ENCODE measurements at regions not wholly inside any gene's neighbourhood (a gene's known extent, or its start where the extent isn't known, plus 50 kb on each side); places are given as distances from the start of the nearest gene placed in this dataset.

GRCh38 chr6:88517737-88518136, 351.6 kb upstream of the CNR1 start:
- Histone ChIP-seq H3K4me3 (no peak overlapping the region), H3K27ac (no peak overlapping the region), H3K4me1 (ENCODE audit: insufficient read depth) (no peaks in the 10 kb centered on the region), H2AFZ (no peak overlapping the region), H4K20me1 (ENCODE audit: insufficient read depth, poor library complexity, severe bottlenecking) (no peaks in the 10 kb centered on the region), H3K79me2 (no peaks in the 10 kb centered on the region), H3K27me3 (no peaks in the 10 kb centered on the region), H3K36me3 (replicated peaks; ENCODE audit: insufficient read depth, low read depth) (no peaks in the 10 kb centered on the region), H3K9me2 (replicated peaks; ENCODE audit: insufficient read depth) (no peaks in the 10 kb centered on the region), H3K9me3 (ENCODE audit: low read depth) (no peaks in the 10 kb centered on the region), H3K4me2 (no peak overlapping the region)
- DNase-seq (ENCODE audit: low spot score), result no peak
- TF ChIP-seq EZH2phosphoT487 (IDR thresholded peaks at IDR 0.05; ENCODE audit: low read depth, severe bottlenecking, unreplicated experiment), result no peak
- 43% methylated on average over 3 of the region's 3 CpGs for WGBS (ENCODE audit: low lambda C conversion rate, missing lambda C conversion rate)

- H4K20me1 ChIP-seq (ENCODE audit: insufficient read depth, poor library complexity, severe bottlenecking), result no peaks in the 10 kb centered on the region
- no peaks in the 10 kb centered on the region for H3K79me2 ChIP-seq
- H2AFZ ChIP-seq, result no peak overlapping the region
- no peak overlapping the region for H3K27ac ChIP-seq
- no peaks in the 10 kb centered on the region for H3K27me3 ChIP-seq
- H3K4me2 ChIP-seq, result no peak overlapping the region
- no peaks in the 10 kb centered on the region for H3K4me1 ChIP-seq (ENCODE audit: insufficient read depth)
- whole genome bisulfite sequencing (ENCODE audit: low lambda C conversion rate, missing lambda C conversion rate), result 91% methylated on average over 4 of the region's 4 CpGs
- H3K36me3 ChIP-seq (replicated peaks; ENCODE audit: insufficient read depth, low read depth), result no peaks in the 10 kb centered on the region
- H3K9me2 ChIP-seq (replicated peaks; ENCODE audit: insufficient read depth), result no peaks in the 10 kb centered on the region
- TF ChIP-seq EZH2phosphoT487 (IDR thresholded peaks at IDR 0.05; ENCODE audit: low read depth, severe bottlenecking, unreplicated experiment) (no peak), EZH2 (IDR thresholded peaks at IDR 0.05; ENCODE audit: borderline replicate concordance) (no peak), CTCF (IDR thresholded peaks at IDR 0.05; ENCODE audit: poor library complexity) (no peak)
- H3K9me3 ChIP-seq (ENCODE audit: low read depth), result no peaks in the 10 kb centered on the region
- DNase-seq (ENCODE audit: low spot score), result no peak
- H3K4me3 ChIP-seq, result no peak overlapping the region
Measured at GRCh38 chr6:88513920-88514319, 347.8 kb upstream of the CNR1 start.

- Histone ChIP-seq H4K20me1 (ENCODE audit: insufficient read depth, poor library complexity, severe bottlenecking) (no peaks in the 10 kb centered on the region), H3K4me1 (ENCODE audit: insufficient read depth) (no peaks in the 10 kb centered on the region), H3K9me3 (ENCODE audit: low read depth) (no peaks in the 10 kb centered on the region), H3K4me3 (no peak overlapping the region), H3K79me2 (no peaks in the 10 kb centered on the region), H3K4me2 (no peak overlapping the region), H3K36me3 (replicated peaks; ENCODE audit: insufficient read depth, low read depth) (no peaks in the 10 kb centered on the region), H2AFZ (no peak overlapping the region), H3K9me2 (replicated peaks; ENCODE audit: insufficient read depth) (no peaks in the 10 kb centered on the region), H3K27me3 (no peaks in the 10 kb centered on the region), H3K27ac (no peak overlapping the region)
- TF ChIP-seq EZH2phosphoT487 (IDR thresholded peaks at IDR 0.05; ENCODE audit: low read depth, severe bottlenecking, unreplicated experiment) (no peak), CTCF (IDR thresholded peaks at IDR 0.05; ENCODE audit: poor library complexity) (no peak), EZH2 (IDR thresholded peaks at IDR 0.05; ENCODE audit: borderline replicate concordance) (no peak)
- DNase-seq (ENCODE audit: low spot score), result no peak
Measured at GRCh38 chr6:88513471-88513870, 347.3 kb upstream of the CNR1 start.

GRCh38 chr6:88512951-88513350, 346.8 kb upstream of the CNR1 start:
- DNase-seq (ENCODE audit: low spot score), result no peak
- Histone ChIP-seq H3K79me2 (no peaks in the 10 kb centered on the region), H3K4me3 (no peak overlapping the region), H3K9me2 (replicated peaks; ENCODE audit: insufficient read depth) (no peaks in the 10 kb centered on the region), H3K36me3 (replicated peaks; ENCODE audit: insufficient read depth, low read depth) (no peaks in the 10 kb centered on the region), H3K4me1 (ENCODE audit: insufficient read depth) (no peaks in the 10 kb centered on the region), H2AFZ (no peak overlapping the region), H3K27me3 (no peaks in the 10 kb centered on the region), H3K27ac (no peak overlapping the region), H4K20me1 (ENCODE audit: insufficient read depth, poor library complexity, severe bottlenecking) (no peaks in the 10 kb centered on the region), H3K9me3 (ENCODE audit: low read depth) (no peaks in the 10 kb centered on the region), H3K4me2 (no peak overlapping the region)
- TF ChIP-seq EZH2 (IDR thresholded peaks at IDR 0.05; ENCODE audit: borderline replicate concordance) (no peak), CTCF (IDR thresholded peaks at IDR 0.05; ENCODE audit: poor library complexity) (no peak), EZH2phosphoT487 (IDR thresholded peaks at IDR 0.05; ENCODE audit: low read depth, severe bottlenecking, unreplicated experiment) (no peak)
- WGBS (ENCODE audit: low lambda C conversion rate, missing lambda C conversion rate), result 81% methylated on average over 1 of the region's 1 CpG
